CD4-positive, CD25-positive, alpha-beta regulatory T cell (primary cell): ENCODE measurements at regions not wholly inside any gene's neighbourhood (a gene's known extent, or its start where the extent isn't known, plus 50 kb on each side); places are given as distances from the start of the nearest gene placed in this dataset.

Source experiments
- ATAC-seq, 2 donors: fragments of 150-1000 bp; cut with Tn5 transposase; one replicate each; pipeline ENCODE4 v1.10.0; 2021; ENCODE audit warnings: low read depth in 2 of 2, moderate number of reproducible peaks in 2 of 2, moderate library complexity in 1 of 2
- DNase-seq, 3 donors: peaks; one replicate each; pipeline versions ENCODE4 v3.0.0 to v3.0.0-alpha.2; 2012 to 2022; ENCODE audit warnings: mixed read lengths in 1 of 3
- H3K27ac ChIP-seq: one replicate; pipeline ENCODE4 v1.7.0; 2013; ENCODE audit warnings: mild to moderate bottlenecking, low read length; ENCODE audit not compliant: insufficient read depth, poor library complexity, severe bottlenecking
- H3K27me3 ChIP-seq: one replicate; pipeline ENCODE4 v1.7.0; 2013; ENCODE audit warnings: low read length; ENCODE audit not compliant: control insufficient read depth, insufficient read depth
- H3K36me3 ChIP-seq: one replicate; pipeline ENCODE4 v1.7.0; 2013; ENCODE audit warnings: mild to moderate bottlenecking, low read length, moderate library complexity; ENCODE audit not compliant: control insufficient read depth, insufficient read depth
- H3K4me1 ChIP-seq: 2 replicates; pipeline ENCODE4 v1.7.0; 2013; ENCODE audit warnings: mild to moderate bottlenecking, low read length; ENCODE audit not compliant: insufficient read depth, control insufficient read depth, poor library complexity, severe bottlenecking
- H3K4me3 ChIP-seq: one replicate; pipeline ENCODE4 v1.7.0; 2013; ENCODE audit warnings: low read depth, mild to moderate bottlenecking, low read length, moderate library complexity
- H3K9me3 ChIP-seq, 2 experiments: 1 replicate in 1 of 2; 2 replicates in 1 of 2; pipeline ENCODE4 v1.7.0; 2013; ENCODE audit warnings: low read length in 2 of 2, mild to moderate bottlenecking in 1 of 2, moderate library complexity in 1 of 2; ENCODE audit not compliant: control insufficient read depth in 2 of 2
- H3K27ac Mint-ChIP-seq, 3 donors: one replicate each; pipeline ENCODE4 v1.8.0; 2020 to 2022; ENCODE audit warnings: mild to moderate bottlenecking in 3 of 3, mixed read lengths in 3 of 3, moderate library complexity in 2 of 3
- H3K27me3 Mint-ChIP-seq: one replicate; pipeline ENCODE4 v1.8.0; 2022; ENCODE audit warnings: mild to moderate bottlenecking, mixed read lengths
- H3K36me3 Mint-ChIP-seq: one replicate; pipeline ENCODE4 v1.8.0; 2020; ENCODE audit warnings: mixed read lengths
- H3K4me1 Mint-ChIP-seq, 4 donors: one replicate each; pipeline ENCODE4 v1.8.0; 2020 to 2022; ENCODE audit warnings: mixed read lengths in 4 of 4, mild to moderate bottlenecking in 1 of 4
- H3K4me3 Mint-ChIP-seq, 4 donors: one replicate each; pipeline ENCODE4 v1.8.0; 2020 to 2022; ENCODE audit warnings: mild to moderate bottlenecking in 4 of 4, mixed read lengths in 4 of 4, moderate library complexity in 3 of 4
- H3K9me3 Mint-ChIP-seq, 7 donors: one replicate each; pipeline ENCODE4 v1.8.0; 2020 to 2022; ENCODE audit warnings: mixed read lengths in 7 of 7, mild to moderate bottlenecking in 3 of 7, moderate library complexity in 2 of 7

DNA sequence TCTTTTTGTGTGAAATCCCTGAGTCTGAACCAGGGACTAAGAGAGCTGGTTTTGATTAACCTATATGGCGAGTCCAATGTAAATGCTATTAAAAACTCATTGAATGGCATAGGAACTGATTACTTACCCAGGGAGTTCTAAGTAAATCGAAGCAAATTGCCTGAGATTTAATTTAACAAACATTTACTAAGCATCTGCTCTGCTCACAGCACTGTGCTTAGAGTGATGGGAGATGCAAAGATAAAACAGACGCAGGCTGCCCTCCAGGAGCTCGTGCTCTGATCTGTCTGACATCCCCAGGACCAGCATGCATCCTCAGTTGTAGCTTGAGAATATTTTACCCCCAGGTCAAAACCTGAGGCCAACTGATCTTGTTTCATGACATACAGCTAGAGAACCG is 247.9 kb downstream of the NR2F2 start:
- Mint-ChIP-seq H3K27ac (no peak overlapping the region), H3K9me3 (peaks cover 0 to 5% (median 0%) of the 10 kb centered on the region in 7 donors)
- ATAC-seq, result no peak

DNA sequence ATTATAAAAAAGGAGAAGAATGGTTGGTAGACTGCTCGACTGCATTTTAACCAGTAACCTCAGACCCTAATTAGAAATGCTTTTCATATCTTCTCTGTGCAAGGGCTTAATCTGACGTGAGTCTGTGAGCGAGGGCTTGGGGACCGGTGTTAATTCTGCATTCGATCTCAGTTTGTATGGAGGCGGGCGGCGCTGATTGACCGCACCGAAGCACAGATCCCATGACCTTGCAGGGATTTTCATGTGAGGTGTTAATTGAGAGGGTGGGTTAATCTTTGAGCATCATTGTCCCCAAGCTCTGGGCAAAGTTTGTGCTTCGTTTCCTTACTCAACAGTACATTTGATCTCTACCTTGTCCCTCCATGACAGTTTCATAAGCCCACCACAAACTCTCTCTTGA is 250.9 kb downstream of the NR2F2 start:
- no peaks in the 10 kb centered on the region for H3K36me3 ChIP-seq
- Mint-ChIP-seq H3K36me3 (no peaks in the 10 kb centered on the region), H3K27ac (no peak overlapping the region), H3K9me3 (peaks cover 0 to 2% (median 0%) of the 10 kb centered on the region in 7 donors), H3K4me1 (no peaks in the 10 kb centered on the region), H3K4me3 (no peak overlapping the region), H3K27me3 (no peaks in the 10 kb centered on the region)
- no peak overlapping the region for H3K27ac ChIP-seq
- no peak for ATAC-seq
- no peaks in the 10 kb centered on the region for H3K4me1 ChIP-seq
- no peak for DNase-seq
- no peaks in the 10 kb centered on the region for H3K9me3 ChIP-seq
- H3K27me3 ChIP-seq, result no peaks in the 10 kb centered on the region
- H3K4me3 ChIP-seq, result no peak overlapping the region

More for the DNA sequence above, 247.9 kb downstream of the NR2F2 start:
- Mint-ChIP-seq H3K4me1 (no peaks in the 10 kb centered on the region), H3K36me3 (no peaks in the 10 kb centered on the region), H3K4me3 (no peak overlapping the region), H3K27me3 (no peaks in the 10 kb centered on the region)
- Histone ChIP-seq H3K4me1 (no peaks in the 10 kb centered on the region), H3K9me3 (no peaks in the 10 kb centered on the region), H3K4me3 (no peak overlapping the region), H3K27ac (no peak overlapping the region), H3K27me3 (no peaks in the 10 kb centered on the region), H3K36me3 (no peaks in the 10 kb centered on the region)
- no peak for DNase-seq

DNA sequence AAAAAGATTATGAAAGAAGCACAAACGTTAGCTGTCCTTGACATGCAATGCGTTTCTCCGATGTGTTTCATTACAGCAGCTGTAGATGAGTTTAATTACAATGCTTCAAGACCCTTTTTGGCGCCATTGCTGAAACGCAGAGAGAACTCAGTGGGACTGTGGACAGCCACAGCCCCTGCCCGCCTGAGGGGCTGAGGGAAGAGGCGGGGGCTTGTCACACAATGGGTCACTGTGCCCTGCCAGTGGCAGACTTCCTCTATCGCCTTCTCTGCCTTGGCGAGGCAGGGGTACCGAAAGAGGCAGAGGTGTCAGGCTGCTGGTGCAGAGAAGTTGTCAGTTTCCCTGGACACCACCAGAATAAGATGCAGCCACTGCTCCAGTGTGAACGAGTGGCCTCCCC is 252.0 kb downstream of the NR2F2 start:
- Mint-ChIP-seq H3K27ac (no peak overlapping the region), H3K9me3 (peaks cover 0 to 2% (median 0%) of the 10 kb centered on the region in 7 donors), H3K27me3 (no peaks in the 10 kb centered on the region), H3K36me3 (no peaks in the 10 kb centered on the region), H3K4me3 (no peak overlapping the region), H3K4me1 (no peaks in the 10 kb centered on the region)
- Histone ChIP-seq H3K27ac (no peak overlapping the region), H3K4me1 (no peaks in the 10 kb centered on the region), H3K9me3 (no peaks in the 10 kb centered on the region), H3K36me3 (no peaks in the 10 kb centered on the region), H3K27me3 (no peaks in the 10 kb centered on the region), H3K4me3 (no peak overlapping the region)
- DNase-seq (no peak), ATAC-seq (no peak)

DNA sequence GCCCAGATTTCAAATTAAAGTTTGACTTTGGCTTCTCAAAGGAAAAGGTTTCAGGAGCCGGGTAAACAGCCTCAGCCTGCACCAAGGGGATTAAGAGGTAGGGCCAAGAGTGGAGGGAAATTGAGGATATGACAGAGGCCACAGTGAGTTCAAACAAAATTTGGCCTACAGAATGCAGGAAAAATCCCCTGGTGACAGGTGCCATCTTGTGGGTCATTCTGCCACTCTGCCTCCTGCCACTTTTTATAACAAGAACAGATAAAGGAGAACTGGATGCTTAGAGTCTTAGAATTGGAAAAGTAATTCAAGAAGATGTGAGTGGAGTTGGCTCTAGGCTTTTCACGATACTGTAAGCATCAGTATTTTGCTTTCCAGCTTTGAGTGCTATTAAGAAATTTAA is 253.2 kb downstream of the NR2F2 start:
- ATAC-seq (no peak), DNase-seq (no peak)
- no peaks in the 10 kb centered on the region for H3K36me3 ChIP-seq
- Mint-ChIP-seq H3K4me1 (no peaks in the 10 kb centered on the region), H3K27ac (no peak overlapping the region), H3K4me3 (no peak overlapping the region), H3K27me3 (no peaks in the 10 kb centered on the region), H3K36me3 (no peaks in the 10 kb centered on the region), H3K9me3 (peaks cover 0 to 2% (median 0%) of the 10 kb centered on the region in 7 donors)
- no peaks in the 10 kb centered on the region for H3K9me3 ChIP-seq
- H3K27ac ChIP-seq, result no peak overlapping the region
- H3K4me1 ChIP-seq, result no peaks in the 10 kb centered on the region
- H3K27me3 ChIP-seq, result no peaks in the 10 kb centered on the region
- H3K4me3 ChIP-seq, result no peak overlapping the region

DNA sequence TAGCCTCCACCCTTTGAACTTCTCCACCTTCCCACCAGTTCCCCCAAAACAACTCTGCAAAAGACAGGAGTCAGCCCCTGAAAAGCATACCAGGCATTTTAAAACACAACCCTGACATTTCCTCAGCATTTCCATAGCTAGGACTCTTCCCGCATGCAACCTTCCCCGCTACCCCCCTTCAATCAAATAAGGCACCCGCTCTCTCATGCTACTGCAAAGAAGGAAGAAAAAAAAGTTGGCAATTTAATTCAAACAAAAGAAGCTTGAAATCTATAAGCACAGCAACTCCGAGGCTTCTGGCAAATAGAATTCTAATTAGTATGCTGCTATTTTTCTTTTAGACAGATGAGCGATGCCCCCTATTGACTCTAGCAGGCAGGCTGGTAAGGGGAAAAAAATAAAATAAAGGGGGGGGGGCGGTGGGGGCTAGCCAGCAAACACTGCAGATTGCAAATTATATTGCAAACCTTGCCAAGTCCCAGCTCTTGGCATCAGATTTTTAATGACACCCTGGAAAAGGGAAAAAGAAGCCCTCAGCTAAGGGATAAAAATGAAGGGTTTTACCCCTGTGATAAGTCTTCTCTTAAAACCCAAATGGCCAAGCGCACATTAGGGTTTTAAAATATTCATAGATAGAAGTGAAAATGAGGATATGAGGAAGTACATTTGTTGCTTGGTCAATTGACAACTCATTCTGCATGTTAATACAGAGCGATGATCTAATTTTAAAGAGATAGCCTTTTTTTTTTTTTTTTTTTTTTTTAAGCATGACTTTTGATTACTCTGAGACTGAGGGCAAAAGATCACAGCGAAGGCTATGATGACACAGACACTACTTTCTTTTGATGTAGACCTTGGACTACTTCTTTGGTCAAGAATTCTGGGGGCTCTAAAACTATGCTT is 255.2 kb downstream of the NR2F2 start:
- Mint-ChIP-seq H3K4me3 (no peak overlapping the region), H3K27me3 (no peaks in the 10 kb centered on the region), H3K4me1 (no peaks in the 10 kb centered on the region), H3K27ac (no peak overlapping the region), H3K9me3 (peaks cover 0 to 3% (median 0%) of the 10 kb centered on the region in 7 donors), H3K36me3 (no peaks in the 10 kb centered on the region)
- DNase-seq (no peak), ATAC-seq (no peak)
- Histone ChIP-seq H3K27ac (no peak overlapping the region), H3K36me3 (no peaks in the 10 kb centered on the region), H3K9me3 (no peaks in the 10 kb centered on the region), H3K27me3 (no peaks in the 10 kb centered on the region), H3K4me1 (no peaks in the 10 kb centered on the region), H3K4me3 (no peak overlapping the region)

DNA sequence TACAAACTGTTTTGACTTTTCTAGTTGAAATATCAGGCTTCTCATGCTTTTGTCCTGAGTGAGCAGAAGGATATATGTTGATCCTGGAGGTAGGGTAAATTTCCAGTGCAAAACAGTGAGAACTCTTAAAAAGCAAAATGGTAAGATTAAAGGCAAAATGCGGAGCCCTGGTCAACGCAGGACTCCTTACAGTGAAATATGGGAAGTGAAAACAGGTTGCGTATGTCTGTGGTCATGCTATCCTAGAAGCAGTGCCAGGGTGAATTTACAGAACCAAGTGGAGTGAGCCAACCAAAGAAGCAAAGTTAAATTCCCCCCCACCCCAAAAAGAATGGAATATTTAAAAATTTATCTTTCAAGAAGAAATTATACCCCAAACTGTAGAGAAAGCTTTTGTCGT is 256.4 kb downstream of the NR2F2 start:
- no peaks in the 10 kb centered on the region for H3K36me3 Mint-ChIP-seq
- peak overlapping the region in 1 of 3 donors; percentile 49 for H3K27ac Mint-ChIP-seq
- no peaks in the 10 kb centered on the region for H3K4me1 ChIP-seq
- no peak overlapping the region for H3K4me3 Mint-ChIP-seq
- no peak overlapping the region for H3K4me3 ChIP-seq
- ATAC-seq (no peak), DNase-seq (no peak)
- H3K27ac ChIP-seq, result no peak overlapping the region
- no peaks in the 10 kb centered on the region for H3K27me3 Mint-ChIP-seq
- no peaks in the 10 kb centered on the region for H3K36me3 ChIP-seq
- peaks cover 0 to 5% (median 0%) of the 10 kb centered on the region in 7 donors for H3K9me3 Mint-ChIP-seq
- no peaks in the 10 kb centered on the region for H3K27me3 ChIP-seq
- no peaks in the 10 kb centered on the region for H3K9me3 ChIP-seq
- H3K4me1 Mint-ChIP-seq, result no peaks in the 10 kb centered on the region

DNA sequence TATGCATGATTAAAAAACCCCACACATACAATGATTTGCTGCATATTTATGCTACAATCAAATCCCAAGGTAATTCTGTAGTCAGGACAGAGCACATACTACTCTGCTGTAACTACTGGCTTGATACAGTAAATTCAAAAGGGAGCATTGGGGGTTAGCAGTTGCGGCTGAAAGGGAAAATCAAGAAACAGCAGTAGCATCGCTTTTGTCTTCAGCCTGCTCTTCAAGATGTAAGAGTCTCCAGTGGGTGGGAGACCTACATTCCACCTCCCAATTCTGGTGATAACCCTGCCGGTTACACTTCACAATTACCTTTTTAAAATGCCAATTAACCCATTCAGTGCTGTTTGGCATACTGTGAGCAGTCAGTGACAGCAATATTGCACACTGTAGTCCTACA is 259.4 kb downstream of the NR2F2 start:
- Histone ChIP-seq H3K9me3 (no peaks in the 10 kb centered on the region), H3K27me3 (no peaks in the 10 kb centered on the region), H3K27ac (no peak overlapping the region), H3K4me3 (no peak overlapping the region), H3K4me1 (no peaks in the 10 kb centered on the region), H3K36me3 (no peaks in the 10 kb centered on the region)
- no peaks in the 10 kb centered on the region for H3K27me3 Mint-ChIP-seq
- H3K36me3 Mint-ChIP-seq, result no peaks in the 10 kb centered on the region
- H3K4me3 Mint-ChIP-seq, result no peak overlapping the region
- no peak overlapping the region for H3K27ac Mint-ChIP-seq
- DNase-seq, result no peak
- peaks cover 0 to 2% (median 0%) of the 10 kb centered on the region in 7 donors for H3K9me3 Mint-ChIP-seq
- no peaks in the 10 kb centered on the region for H3K4me1 Mint-ChIP-seq
- no peak for ATAC-seq

DNA sequence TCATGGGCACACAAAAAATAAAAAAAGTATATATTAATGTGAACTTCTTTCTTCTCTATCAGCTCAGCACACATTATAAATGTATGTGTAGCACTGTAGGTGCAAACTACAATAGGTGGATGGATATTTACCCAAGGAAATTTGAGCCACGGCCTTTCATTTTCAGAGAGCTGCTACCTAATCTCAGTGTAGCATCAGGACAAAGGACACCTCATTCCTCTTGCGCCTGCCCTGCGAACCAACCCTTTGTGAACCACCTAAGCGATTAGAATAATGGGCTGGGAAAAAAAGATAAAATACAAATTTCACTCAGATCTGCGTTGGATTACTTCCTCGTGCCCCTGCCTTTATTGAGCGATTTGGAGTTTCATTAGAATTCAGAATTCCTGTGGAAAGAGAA is 263.2 kb downstream of the NR2F2 start:
- Mint-ChIP-seq H3K27ac (no peak overlapping the region), H3K4me1 (no peaks in the 10 kb centered on the region), H3K36me3 (no peaks in the 10 kb centered on the region), H3K9me3 (peaks cover 0 to 2% (median 0%) of the 10 kb centered on the region in 7 donors), H3K4me3 (no peak overlapping the region), H3K27me3 (no peaks in the 10 kb centered on the region)
- DNase-seq (no peak), ATAC-seq (no peak)
- Histone ChIP-seq H3K4me3 (no peak overlapping the region), H3K27ac (no peak overlapping the region), H3K36me3 (no peaks in the 10 kb centered on the region), H3K27me3 (no peaks in the 10 kb centered on the region), H3K4me1 (no peaks in the 10 kb centered on the region), H3K9me3 (no peaks in the 10 kb centered on the region)
